ENCODE measurements at regions not wholly inside any gene's neighbourhood (a gene's known extent, or its start where the extent isn't known, plus 50 kb on each side); places are given as distances from the start of the nearest gene placed in this dataset.

DNA sequence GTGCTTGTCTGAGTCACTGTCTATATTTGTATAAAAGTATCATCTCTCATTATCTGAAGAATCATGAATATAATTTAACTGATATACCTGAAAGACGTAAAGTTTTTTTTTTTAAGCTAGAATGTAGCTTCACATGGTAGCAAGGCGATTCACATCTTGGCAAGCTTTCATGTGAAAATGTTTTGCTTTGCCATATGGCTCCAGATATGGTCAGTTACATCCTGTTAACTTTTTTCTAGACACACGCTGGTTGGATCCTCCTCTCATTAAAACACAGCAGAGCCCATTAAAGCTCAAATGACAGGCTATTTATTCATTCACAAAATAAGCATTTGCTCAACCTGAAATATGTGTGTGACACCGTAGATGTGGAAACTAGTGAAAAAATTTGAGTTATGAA, 412.8 kb downstream of the KIF2B start:
- DNase-seq (ENCODE audit: low read depth, low spot score), result no peak
- TF ChIP-seq, protein P1, sequence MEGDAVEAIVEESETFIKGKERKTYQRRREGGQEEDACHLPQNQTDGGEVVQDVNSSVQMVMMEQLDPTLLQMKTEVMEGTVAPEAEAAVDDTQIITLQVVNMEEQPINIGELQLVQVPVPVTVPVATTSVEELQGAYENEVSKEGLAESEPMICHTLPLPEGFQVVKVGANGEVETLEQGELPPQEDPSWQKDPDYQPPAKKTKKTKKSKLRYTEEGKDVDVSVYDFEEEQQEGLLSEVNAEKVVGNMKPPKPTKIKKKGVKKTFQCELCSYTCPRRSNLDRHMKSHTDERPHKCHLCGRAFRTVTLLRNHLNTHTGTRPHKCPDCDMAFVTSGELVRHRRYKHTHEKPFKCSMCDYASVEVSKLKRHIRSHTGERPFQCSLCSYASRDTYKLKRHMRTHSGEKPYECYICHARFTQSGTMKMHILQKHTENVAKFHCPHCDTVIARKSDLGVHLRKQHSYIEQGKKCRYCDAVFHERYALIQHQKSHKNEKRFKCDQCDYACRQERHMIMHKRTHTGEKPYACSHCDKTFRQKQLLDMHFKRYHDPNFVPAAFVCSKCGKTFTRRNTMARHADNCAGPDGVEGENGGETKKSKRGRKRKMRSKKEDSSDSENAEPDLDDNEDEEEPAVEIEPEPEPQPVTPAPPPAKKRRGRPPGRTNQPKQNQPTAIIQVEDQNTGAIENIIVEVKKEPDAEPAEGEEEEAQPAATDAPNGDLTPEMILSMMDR (IDR thresholded peaks at IDR 0.05; ENCODE audit: low read depth, low read length), result no peak
- no peak overlapping the region for H3K4me3 ChIP-seq (ENCODE audit: low read depth, low read length)
- in situ Hi-C loops (cut with HindIII; ENCODE audit: low sequenced_read_pairs), result no loop called here

DNA sequence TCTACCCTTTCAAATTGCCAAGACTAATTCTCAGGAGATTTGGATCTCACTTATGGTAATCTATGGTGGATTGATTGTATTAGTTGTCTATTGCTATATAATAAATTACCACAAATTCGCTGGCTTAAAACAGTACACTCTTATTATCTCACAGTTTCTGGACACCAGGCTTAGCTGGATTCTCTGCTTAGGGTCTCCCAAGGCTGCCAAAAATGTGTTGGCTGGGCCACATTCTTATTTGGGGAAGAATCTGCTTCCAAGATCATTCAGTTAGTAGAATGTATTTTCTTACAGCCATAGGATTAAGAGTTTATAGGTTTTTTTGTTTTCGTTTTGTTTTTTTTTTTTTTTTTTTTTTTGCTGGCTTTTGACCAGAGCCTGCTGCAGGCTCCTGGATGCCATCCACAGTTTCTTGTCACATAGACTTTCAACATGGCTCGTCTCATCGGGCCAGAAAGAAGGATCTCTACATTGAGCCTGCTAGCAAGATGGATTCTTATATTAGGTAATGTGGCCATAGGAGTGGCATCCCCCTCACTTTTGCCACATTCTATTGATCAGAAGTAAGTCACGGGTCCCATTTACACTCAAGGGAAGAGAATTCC, 415.3 kb downstream of the KIF2B start:
- TF ChIP-seq, protein P1 (IDR thresholded peaks at IDR 0.05; ENCODE audit: low read depth, low read length), result no peak
- DNase-seq (ENCODE audit: low read depth, low spot score), result no peak
- in situ Hi-C loops (cut with HindIII; ENCODE audit: low sequenced_read_pairs), result no loop called here
- no peak overlapping the region for H3K4me3 ChIP-seq (ENCODE audit: low read depth, low read length)

DNA sequence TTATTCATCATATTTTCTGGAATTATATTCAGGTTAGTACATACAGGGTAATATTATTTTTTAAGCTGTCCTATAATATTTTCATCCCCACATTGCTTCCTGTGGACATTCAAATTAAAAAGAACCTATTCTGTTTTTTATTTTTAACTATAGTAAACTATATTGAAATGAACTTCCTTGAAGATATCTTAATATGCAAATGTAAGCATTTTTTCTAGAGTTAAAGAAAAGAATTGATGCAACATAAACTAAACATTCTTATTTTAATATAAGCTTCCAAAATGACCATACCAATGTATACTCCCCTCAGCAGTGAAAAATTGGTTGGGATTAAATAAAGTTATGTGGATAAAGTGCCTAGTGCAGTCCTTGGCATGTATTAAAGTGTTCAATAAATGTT, 416.6 kb downstream of the KIF2B start:
- TF ChIP-seq, protein P1 (IDR thresholded peaks at IDR 0.05; ENCODE audit: low read depth, low read length), result no peak
- no peak for DNase-seq (ENCODE audit: low read depth, low spot score)
- H3K4me3 ChIP-seq (ENCODE audit: low read depth, low read length), result no peak overlapping the region
- in situ Hi-C loops (cut with HindIII; ENCODE audit: low sequenced_read_pairs), result no loop called here

DNA sequence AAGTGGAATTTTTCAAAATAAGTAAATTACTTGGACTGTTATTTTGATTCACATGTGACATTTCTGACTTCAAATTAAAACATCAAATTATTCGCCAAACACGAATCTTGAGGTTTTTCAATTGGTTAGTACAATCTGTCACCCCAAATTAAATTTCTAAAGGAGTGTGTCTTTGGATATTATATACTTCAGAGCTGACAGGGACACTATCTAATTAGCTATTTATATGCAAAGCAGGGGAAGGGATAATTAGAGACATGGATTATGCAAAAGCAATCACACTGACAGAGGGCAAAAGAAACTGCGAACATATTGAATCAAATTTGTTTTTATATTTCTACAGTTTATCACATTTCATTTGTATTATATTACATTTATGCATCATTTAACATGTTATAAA, 433.0 kb downstream of the KIF2B start:
- in situ Hi-C loops (cut with HindIII; ENCODE audit: low sequenced_read_pairs), result no loop called here
- TF ChIP-seq, protein P1 (IDR thresholded peaks at IDR 0.05; ENCODE audit: low read depth, low read length), result no peak
- DNase-seq (ENCODE audit: low read depth, low spot score), result no peak
- H3K4me3 ChIP-seq (ENCODE audit: low read depth, low read length), result no peak overlapping the region

DNA sequence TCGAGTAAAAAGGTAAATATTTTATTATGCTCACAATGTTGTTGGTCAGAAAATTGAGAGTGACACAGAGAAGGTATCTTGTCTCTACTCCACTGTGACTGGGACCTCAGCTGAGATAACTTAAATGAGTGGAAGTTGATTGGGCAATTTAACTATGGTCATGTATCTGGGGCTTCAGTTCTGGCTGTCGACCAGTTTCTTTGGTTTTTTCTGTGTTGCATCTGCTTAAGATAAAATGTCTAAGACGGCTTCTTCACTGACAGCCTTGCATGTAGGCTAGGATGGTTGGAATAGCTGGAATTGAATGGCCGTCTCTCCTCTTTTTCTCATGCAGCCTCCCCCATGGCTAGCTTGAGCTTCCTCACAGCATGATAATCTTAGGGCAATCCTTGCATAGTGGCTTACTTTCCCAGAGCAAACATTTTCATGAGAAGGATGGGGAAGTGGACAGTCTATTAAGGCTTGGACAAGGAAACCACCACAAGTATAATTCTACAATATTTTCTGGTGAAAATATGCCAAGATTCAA, 433.7 kb downstream of the KIF2B start:
- in situ Hi-C loops (cut with HindIII; ENCODE audit: low sequenced_read_pairs), result no loop called here
- no peak overlapping the region for H3K4me3 ChIP-seq (ENCODE audit: low read depth, low read length)
- no peak for DNase-seq (ENCODE audit: low read depth, low spot score)
- TF ChIP-seq, protein P1 (IDR thresholded peaks at IDR 0.05; ENCODE audit: low read depth, low read length), result no peak

DNA sequence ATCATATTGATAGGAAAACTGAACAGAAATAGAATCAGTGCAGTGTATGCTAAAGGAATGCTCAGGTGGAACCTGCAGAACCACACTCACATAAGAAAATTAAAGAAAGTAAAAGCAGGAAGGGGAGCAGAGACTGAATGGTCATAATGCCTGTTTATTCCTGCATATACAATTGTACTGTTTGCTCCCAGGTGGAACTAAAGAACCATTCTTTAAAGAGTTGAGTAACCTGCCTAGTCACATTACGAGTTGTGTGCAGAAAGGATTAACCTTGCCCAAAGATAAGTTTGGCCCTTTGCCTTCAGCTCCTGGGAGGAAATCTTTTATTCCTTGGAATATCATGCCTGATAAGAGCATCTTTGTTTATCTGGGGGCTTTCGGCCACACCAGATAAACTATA, 434.7 kb downstream of the KIF2B start:
- DNase-seq (ENCODE audit: low read depth, low spot score), result no peak
- in situ Hi-C loops (cut with HindIII; ENCODE audit: low sequenced_read_pairs), result no loop called here
- no peak overlapping the region for H3K4me3 ChIP-seq (ENCODE audit: low read depth, low read length)
- TF ChIP-seq, protein P1 (IDR thresholded peaks at IDR 0.05; ENCODE audit: low read depth, low read length), result no peak

Measured in astrocyte of the spinal cord (primary cell).